Choroid plexus epithelial cell (primary cell): ENCODE measurements at regions not wholly inside any gene's neighbourhood (a gene's known extent, or its start where the extent isn't known, plus 50 kb on each side); places are given as distances from the start of the nearest gene placed in this dataset.

Experiments
- DNase-seq: peaks from one replicate; pipeline ENCODE4 v3.0.0-alpha.2; 2010; ENCODE audit warnings: low read depth
- H3K4me3 ChIP-seq: 2 replicates; pipeline ENCODE4 v1.5.1; 2011; ENCODE audit warnings: low read depth, mild to moderate bottlenecking, control low read depth, low read length, moderate library complexity
- TF ChIP-seq, protein P1 (sequence below): conservative IDR thresholded peaks from 2 replicates; pipeline ENCODE4 v1.5.1; 2011; ENCODE audit warnings: low read depth, mild to moderate bottlenecking, control low read depth, inconsistent platforms, low read length, moderate library complexity

DNA sequence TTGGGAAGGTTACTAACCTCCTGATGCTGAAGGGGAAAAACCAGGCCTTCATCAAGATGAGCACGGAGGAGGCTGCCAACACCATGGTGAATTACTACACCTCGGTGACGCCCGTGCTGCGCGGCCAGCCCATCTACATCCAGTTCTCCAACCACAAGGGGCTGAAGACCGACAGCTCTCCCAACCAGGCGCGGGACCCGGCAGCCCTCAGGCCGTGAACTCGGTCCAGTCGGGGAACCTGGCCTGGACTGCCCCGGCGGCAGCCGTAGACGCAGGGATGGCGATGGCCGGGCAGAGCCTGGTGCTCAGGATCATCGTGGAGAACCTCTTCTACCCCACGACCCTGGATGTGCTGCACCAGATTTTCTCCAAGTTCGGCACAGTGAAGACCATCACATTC lies 133.0 kb upstream of the FUT8 start:
- TF ChIP-seq, protein P1, sequence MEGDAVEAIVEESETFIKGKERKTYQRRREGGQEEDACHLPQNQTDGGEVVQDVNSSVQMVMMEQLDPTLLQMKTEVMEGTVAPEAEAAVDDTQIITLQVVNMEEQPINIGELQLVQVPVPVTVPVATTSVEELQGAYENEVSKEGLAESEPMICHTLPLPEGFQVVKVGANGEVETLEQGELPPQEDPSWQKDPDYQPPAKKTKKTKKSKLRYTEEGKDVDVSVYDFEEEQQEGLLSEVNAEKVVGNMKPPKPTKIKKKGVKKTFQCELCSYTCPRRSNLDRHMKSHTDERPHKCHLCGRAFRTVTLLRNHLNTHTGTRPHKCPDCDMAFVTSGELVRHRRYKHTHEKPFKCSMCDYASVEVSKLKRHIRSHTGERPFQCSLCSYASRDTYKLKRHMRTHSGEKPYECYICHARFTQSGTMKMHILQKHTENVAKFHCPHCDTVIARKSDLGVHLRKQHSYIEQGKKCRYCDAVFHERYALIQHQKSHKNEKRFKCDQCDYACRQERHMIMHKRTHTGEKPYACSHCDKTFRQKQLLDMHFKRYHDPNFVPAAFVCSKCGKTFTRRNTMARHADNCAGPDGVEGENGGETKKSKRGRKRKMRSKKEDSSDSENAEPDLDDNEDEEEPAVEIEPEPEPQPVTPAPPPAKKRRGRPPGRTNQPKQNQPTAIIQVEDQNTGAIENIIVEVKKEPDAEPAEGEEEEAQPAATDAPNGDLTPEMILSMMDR = no peak
- H3K4me3 ChIP-seq = no peak overlapping the region
- no peak for DNase-seq

DNA sequence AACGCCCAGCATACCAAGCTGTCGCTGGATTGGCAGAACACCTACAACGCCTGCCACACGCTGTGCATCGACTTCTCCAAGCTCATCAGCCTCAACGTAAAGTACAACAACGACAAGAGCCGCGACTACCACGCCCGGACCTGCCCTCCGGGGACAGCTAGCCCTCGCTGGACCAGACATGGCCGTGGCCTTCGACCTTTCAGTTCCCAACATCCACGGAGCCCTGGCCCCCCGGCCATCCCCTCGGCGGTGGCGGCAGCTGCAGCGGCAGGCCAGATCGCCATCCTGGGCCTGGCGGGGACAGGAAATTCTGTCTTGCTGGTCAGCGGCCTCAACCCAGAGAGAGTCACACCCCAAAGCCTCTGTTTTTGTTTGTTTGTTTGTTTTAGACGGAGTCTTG lies 132.6 kb upstream of the FUT8 start:
- no peak overlapping the region for H3K4me3 ChIP-seq
- TF ChIP-seq, protein P1 = no peak
- no peak for DNase-seq

DNA sequence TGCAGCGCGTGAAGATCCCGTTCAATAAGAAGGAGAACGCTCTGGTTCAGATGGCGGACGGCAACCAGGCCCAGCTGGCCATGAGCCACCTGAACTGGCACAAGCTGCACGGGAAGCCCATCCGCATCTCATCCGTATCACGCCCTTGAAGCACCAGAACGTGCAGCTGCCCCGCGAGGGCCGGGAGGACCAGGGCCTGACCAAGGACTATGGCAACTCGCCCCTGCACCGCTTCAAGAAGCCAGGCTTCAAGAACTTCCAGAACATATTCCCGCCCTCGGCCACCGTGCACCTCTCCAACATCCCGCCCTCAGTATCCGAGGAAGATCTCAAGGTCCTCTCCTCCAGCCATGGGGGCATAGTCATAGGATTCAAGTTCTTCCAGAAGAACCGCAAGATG lies 131.9 kb upstream of the FUT8 start:
- DNase-seq = no peak
- TF ChIP-seq, protein P1 = no peak
- no peak overlapping the region for H3K4me3 ChIP-seq

DNA sequence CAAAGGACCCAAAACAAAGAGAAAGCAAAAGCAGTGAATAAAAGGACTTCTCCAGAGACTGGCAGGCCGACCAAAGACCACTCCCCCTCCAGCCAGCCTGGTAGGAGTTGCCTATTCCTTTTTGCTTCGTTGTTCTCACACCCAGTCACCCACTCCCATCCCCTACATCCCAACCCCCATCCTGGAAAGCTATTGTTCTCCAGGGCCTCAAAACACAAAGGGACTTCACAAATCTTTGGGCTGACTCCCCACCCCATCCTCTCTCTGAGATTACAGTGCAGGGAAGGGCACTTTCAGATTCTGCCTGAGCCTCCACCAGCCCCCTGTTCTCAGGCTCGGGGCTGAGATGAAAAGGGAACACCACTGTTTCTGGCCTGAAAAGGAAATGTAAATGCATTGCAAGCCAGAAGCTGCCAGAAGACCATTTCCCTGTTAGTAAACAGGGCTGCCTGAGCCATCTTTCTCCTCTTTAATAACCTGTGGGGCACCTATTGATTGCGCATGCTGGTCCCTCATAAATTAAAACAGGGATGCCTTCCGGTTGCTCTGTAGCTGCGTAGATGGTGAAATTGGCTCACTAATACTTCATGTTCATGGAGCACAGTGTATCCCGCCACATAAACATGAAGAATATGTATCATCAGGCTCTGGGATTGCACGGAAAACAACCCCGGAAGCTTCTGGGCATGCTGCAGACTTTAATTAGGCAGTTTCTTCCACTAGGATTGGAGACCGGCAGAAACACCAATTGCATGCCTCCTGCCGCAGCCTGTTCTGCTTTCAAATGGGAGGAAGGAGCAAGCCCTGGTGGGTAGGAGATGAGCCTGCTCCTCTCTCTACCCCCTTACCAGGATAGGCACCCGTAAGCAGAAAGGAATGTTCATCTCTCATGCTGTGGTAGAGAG lies 130.3 kb upstream of the FUT8 start:
- H3K4me3 ChIP-seq = peak overlapping the region; percentile 14
- TF ChIP-seq, protein P1 = peak; percentile 8
- DNase-seq = peak; percentile 83

DNA sequence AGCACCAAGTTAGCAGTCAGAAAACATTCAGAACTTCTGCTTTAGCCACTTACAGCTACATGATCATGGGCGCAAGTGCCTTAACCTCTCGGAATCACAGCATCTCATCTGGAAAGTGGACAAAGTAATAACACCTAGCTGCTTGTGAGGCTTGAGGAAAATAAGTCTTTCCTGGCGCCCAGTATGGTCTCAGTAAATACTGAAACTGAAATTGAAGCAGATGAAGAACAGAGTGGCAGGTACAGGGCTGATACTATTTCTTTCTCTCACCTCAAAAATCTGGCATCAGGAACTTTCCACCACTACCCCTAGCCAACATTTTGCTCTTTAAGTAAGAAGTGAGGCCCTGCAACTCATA lies 129.7 kb upstream of the FUT8 start:
- TF ChIP-seq, protein P1 = no peak

DNA sequence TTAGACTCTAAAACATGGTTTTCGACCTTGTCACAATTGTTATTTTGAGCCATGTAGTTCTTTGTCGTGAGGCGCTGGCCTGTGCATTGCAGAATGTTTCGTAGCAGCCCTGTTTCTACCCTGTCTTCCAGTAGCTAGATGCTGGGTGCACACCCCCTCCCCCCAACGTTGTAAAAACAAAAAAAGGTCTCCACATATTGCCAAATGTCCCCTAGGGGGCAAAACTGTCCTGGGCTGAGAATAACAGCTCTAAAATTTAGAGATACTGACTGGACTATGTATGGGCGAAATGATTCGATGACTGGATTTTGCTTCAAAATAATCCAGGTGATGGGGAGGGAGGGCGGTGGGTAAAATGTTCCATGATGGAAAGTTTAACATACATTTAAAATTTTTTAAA lies 126.1 kb upstream of the FUT8 start:
- TF ChIP-seq, protein P1 = peak; percentile 40
- no peak overlapping the region for H3K4me3 ChIP-seq
- DNase-seq = no peak

More for the DNA sequence above, 129.7 kb upstream of the FUT8 start:
- DNase-seq = no peak
- no peak overlapping the region for H3K4me3 ChIP-seq
